Erythroblast (primary cell): ENCODE measurements at regions not wholly inside any gene's neighbourhood (a gene's known extent, or its start where the extent isn't known, plus 50 kb on each side); places are given as distances from the start of the nearest gene placed in this dataset.

Source experiments
- DNase-seq, 2 experiments: peaks; one replicate each; lab custom pipeline; 2025; lab: John Stamatoyannopoulos, UW
- GATA1 ChIP-seq: IDR thresholded peaks from 2 replicates; pipeline ENCODE4 v1.6.1; 2011; ENCODE audit warnings: low read depth, mild to moderate bottlenecking, control low read depth, low read length, moderate library complexity
- POLR2A ChIP-seq: IDR thresholded peaks from 2 replicates; pipeline ENCODE4 v1.6.1; 2011; ENCODE audit warnings: mild to moderate bottlenecking, low read length

GRCh38 chr4:186875476-186875875, 151.8 kb upstream of the FAT1 start:
- DNase-seq, result no peak
- TF ChIP-seq GATA1 (no peak), POLR2A (no peak)

- TF ChIP-seq POLR2A (no peak), GATA1 (no peak)
- no peak for DNase-seq
Observed at GRCh38 chr4:186876961-186877626, 153.4 kb upstream of the FAT1 start.

- TF ChIP-seq POLR2A (no peak), GATA1 (no peak)
- no peak for DNase-seq
Observed at GRCh38 chr4:186878203-186878776, 154.6 kb upstream of the FAT1 start.

GRCh38 chr4:186881521-186882220, 158.0 kb upstream of the FAT1 start:
- TF ChIP-seq POLR2A, result no peak
- TF ChIP-seq GATA1, result no peak
- no peak for DNase-seq

- DNase-seq, result no peak
- no peak for TF ChIP-seq POLR2A
- TF ChIP-seq GATA1, result no peak
Observed at GRCh38 chr4:186882293-186882692, 158.6 kb upstream of the FAT1 start.

- TF ChIP-seq POLR2A, result no peak
- no peak for TF ChIP-seq GATA1
- no peak for DNase-seq
Observed at GRCh38 chr4:186885289-186885688, 161.6 kb upstream of the FAT1 start.

GRCh38 chr4:186886759-186887158, 163.1 kb upstream of the FAT1 start:
- no peak for DNase-seq
- TF ChIP-seq POLR2A, result no peak
- TF ChIP-seq GATA1, result no peak

GRCh38 chr4:186887291-186887700, 163.6 kb upstream of the FAT1 start:
- no peak for DNase-seq

GRCh38 chr4:186887752-186888151, 164.1 kb upstream of the FAT1 start:
- TF ChIP-seq GATA1 (no peak), POLR2A (no peak)
- no peak for DNase-seq

More at GRCh38 chr4:186887291-186887700, 163.6 kb upstream of the FAT1 start:
- TF ChIP-seq GATA1 (no peak), POLR2A (no peak)

- DNase-seq, result no peak
- TF ChIP-seq GATA1 (no peak), POLR2A (no peak)
Observed at GRCh38 chr4:186889876-186890643, 166.4 kb upstream of the FAT1 start.

GRCh38 chr4:186891859-186892486, 168.3 kb upstream of the FAT1 start:
- no peak for DNase-seq
- TF ChIP-seq POLR2A (no peak), GATA1 (no peak)

- no peak for DNase-seq
- TF ChIP-seq POLR2A (no peak), GATA1 (no peak)
Observed at GRCh38 chr4:186898367-186898766, 174.7 kb upstream of the FAT1 start.

- TF ChIP-seq POLR2A, result no peak
- TF ChIP-seq GATA1, result no peak
- DNase-seq, result peak; percentile 1 to 40
Observed at GRCh38 chr4:186900232-186900900, 176.7 kb upstream of the FAT1 start.
